Stimulated activated CD4-positive, alpha-beta T cell treated with anti-CD3 and anti-CD28 coated beads, TNF-alpha, amount 100 ng/mL, for 48 hours (primary cell): ENCODE measurements at regions not wholly inside any gene's neighbourhood (a gene's known extent, or its start where the extent isn't known, plus 50 kb on each side); places are given as distances from the start of the nearest gene placed in this dataset.

Experiments used
- DNase-seq, 3 donors: peaks; one replicate each; pipeline ENCODE4 v3.0.0-alpha.2; 2020; ENCODE audit warnings: low read depth in 3 of 3

DNA sequence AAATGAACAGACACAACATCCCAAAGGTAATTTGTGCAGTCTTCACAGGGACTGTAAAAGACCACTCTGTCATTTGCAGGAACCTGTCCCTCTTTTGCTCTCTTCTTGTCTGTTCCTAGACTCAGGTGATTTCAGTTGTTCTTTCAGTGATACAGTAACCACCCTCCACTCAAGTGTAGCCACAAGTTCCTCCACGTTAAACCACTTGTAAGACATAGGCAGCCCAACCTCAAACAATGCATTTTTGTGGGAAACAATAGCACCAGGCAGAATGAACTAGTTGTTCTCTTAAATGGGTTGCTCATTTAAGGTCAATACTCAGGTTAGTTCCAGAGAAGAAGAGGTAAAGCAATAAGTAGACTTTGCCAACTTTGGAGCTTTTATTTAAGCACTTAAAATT, 359.4 kb downstream of the MZT1 start:
- DNase-seq, result no peak

DNA sequence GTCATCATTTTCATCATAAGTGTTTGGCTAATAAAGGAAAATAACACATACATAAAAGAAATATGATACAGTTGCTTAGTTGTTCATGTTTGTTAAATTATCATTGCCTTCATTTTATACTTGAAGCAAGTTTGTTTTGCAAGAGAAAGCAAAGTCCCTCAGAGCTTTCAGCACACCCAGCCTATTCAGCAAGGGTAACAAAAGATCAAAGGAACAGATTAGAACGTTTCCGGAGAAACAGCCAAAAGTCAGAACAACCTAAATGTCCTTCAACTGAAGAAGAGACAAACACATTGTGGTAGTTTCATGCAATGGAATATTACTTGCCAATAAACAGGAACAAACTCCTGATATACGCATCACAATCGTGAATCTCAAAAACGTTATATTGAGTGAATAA, 380.7 kb downstream of the MZT1 start:
- DNase-seq, result no peak

DNA sequence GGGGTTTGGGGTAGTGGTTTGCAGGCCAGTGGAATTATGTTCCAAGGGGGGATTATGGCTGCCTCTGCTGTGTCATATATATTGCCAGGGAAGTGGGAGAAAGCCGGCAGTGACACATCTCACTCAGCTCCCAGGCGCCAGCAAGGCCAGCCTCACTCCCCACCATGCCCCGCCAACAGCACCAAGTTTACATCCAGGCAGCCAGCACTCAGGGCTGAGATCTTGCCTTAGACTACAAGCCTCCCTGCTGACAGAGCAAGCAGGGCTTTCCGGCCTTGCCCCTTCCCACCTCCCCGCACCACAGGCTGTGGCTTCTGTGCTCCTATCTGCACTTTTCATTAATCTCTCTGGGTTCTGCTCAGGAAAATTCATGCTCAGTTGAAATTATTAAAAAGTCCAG, 385.1 kb downstream of the MZT1 start:
- no peak for DNase-seq

DNA sequence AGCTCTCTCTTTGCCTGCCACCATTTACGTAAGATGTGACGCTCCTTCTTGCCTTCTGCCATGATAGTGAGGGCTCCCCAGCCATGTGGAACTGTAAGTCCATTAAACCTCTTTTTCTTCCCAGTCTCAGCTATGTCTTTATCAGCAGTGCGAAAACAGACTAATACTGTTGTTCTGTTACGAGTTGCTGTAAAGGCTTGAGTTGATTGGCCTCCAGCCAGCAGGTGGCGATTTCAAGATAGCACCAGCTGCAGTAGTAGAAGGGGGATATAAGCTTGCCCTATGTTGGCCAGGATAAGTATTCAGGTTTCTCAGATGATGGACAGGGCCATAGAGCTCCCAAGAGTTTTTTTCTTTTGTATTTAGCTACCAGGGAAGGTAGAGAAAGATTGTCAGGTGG, 385.5 kb downstream of the MZT1 start:
- no peak for DNase-seq

DNA sequence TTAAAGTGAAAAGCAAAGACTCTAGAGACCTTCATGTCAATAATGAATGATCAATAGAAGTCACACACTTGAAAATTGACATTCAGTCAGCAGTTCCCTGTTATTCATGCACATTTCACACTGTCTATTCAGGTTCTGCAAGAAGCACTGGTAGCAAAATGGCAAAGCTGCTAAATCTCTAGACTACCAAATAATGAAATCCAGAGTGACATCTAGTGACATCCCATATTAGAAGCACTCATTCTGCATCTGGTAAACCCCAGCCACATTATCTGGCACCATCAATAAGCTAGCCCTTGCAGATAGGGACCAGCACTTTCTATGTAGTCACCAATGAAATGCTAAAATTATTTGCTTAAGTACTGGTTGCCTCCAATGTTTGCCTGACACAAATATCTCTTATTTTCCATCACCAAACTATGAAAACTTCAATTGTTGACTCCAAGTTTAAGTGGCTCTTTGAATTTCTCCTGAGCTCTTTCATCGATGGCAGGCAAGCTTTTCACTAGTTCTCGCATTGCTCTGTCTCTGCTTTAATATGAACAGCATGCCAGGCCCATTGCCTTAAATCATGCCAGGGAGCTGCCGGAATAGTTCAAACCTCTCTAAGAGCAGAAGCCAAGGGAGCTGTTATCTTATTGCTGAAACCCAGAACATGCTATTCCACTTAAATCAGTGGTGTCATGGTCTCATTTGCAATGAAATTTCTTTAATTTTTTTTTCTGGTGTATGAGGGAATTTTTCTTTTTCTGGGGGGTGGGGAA, 409.9 kb downstream of the MZT1 start:
- no peak for DNase-seq

DNA sequence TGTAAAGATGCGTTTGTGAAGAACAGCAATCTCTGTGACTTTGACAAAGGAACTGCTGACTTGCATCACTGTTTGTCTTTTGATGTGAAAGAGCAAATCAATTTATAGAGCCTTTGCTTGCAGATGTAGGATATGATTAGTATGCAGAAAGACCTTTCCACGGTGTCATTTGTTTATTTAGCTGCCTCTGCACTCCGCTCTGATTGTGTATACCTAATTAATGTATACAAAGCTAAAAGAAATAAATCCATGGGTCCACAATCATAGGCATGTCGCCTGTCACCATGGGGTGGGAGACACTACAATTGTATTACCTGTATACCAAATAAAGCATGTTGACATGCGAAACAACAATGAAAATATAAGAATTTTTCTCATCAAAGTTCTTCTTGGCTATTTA, 410.7 kb downstream of the MZT1 start:
- no peak for DNase-seq

DNA sequence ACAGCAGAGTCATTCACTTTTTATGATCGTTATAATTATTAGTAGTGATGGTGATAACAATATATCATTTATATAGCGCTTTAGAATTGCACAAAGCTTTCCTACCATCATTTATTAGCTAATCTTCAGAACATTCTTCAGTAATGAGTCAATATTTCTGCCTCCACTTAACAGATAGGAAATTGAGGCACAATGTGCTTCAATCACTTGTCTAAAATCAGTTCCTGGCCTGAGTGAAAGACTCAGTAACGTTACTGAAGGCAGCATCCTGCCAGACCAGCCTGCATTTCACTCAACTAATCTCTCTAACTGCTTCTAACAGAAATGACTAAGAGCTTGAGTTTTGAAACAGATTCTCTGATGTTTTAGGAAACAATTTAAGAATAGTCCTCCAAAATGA, 412.1 kb downstream of the MZT1 start:
- DNase-seq, result no peak

DNA sequence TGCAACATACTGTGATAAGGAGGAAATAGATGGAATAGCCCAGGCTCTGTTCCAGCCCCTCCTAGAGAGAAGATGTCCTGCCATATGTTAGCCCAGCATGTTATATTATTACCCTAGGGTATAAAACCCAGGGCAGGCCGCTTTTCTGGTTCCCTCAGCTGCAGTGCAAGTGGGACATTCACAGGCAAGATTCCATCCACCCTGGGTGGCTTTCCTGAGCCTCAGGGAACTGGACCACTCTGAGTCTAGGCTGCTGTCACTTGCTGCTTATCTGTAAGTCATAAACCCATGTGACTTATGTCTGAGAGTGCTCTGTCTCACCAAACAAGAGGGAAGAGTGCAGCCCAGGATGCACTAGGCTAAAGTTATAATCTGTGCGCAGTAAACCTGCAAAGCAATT, 413.2 kb downstream of the MZT1 start:
- no peak for DNase-seq

DNA sequence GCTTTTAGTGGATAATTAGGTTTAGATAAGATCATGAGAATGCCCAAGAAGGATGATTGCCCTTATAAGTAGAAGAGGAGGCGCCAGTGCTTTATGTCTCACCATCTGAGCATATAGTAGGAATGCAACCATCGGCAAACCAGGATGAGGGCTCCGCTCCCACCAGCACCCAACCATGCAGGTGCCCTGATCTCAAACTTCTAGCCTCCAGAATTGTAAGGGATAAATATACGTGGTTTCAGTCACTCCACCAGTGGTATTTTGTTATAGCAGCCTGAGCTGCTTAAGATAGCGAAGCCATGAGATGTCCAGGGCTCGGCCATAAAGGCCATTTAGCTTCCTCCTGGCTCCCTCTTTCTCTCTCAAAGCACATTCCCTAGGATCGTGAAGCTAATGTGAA, 413.9 kb downstream of the MZT1 start:
- no peak for DNase-seq

DNA sequence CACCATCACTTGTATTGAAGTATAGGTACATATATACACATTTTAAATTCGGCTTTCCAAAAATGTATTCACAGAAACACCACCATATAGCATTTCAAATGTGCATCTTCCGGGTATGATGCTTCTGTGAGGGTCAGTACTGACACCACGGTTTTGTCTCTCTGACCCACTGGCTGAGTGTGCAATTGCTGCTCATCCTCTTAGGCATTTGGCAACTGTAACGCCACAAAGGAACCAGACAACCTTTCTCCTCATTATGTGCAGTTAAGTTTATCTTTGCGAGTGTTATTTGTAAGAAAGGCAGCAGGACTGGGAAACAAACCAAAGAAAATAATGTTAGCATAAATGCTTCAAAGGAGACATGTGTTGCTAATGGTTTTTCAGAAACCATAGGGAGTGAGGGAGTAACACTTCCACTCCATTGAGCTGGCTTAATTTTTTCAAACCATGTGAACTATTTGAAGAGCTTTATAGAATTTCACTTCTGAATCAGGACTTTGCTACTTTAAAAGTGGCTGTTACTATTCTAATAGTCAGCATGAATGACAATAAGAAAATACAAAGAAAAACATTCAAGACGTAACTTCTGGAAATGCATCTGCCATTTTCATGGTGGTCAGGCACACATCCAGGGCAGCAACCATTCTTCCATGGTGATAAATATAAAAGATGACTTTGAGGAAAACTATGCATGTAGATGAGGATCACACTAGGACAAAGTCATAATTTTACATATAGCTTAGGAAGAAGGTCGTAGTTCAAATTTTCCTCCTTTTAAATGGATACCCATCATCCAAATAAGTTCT, 423.3 kb downstream of the MZT1 start:
- DNase-seq, result no peak

DNA sequence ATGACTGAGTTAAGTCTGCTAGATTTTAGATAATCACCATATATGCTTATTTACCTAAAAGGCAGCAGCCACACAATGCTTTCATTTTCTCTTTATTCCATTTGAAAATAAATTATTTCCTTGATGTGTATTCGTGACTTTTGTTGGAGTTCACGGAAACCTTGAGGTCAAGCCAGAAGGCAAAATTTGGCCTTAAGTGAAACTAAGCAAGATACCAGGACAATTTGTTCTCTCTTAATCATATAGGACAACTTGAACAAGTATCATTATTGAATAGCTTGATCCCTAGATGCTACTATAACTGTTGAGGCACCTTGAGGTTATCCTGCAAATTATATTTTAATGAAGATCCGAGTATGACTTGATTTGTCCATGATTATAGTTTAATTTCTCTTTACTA, 429.2 kb upstream of the DACH1 start:
- no peak for DNase-seq

DNA sequence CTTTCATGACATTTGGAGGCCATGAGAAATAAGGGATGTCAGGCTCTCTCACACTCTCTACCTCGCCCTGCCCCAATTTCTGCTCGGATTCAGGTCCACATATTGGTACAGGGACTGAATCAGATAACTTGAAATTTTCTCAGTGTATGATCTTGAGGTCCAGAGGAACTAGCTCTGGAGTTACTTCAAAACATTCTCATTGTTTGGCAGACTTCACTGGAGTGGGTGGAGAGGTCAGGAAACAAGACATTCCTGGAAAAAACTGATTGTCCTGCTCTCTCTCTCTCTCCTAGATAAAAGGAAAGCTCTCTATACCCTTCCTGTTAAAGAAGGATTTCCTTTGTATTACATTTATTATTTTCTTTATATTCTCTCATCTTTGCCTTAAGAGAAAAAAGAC, 428.1 kb upstream of the DACH1 start:
- no peak for DNase-seq

DNA sequence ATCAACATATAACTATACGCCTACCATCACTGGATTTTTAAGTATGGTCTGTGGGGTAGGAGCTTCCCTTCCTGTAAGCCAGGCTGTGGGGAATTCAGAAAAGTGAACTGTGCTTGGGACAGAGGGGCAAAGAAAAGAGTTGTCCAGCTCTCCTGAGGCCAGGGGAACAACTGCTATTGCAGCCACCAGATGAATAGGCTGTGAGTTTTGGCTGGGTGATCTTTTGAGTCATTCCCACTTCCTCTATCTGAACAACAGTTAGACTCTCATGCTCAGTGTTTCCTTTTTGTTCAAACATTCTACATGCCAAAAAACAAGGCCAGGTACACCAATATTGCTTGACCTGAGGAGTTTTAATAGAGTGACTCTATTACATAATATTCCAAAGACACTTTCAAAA, 426.2 kb upstream of the DACH1 start:
- no peak for DNase-seq

DNA sequence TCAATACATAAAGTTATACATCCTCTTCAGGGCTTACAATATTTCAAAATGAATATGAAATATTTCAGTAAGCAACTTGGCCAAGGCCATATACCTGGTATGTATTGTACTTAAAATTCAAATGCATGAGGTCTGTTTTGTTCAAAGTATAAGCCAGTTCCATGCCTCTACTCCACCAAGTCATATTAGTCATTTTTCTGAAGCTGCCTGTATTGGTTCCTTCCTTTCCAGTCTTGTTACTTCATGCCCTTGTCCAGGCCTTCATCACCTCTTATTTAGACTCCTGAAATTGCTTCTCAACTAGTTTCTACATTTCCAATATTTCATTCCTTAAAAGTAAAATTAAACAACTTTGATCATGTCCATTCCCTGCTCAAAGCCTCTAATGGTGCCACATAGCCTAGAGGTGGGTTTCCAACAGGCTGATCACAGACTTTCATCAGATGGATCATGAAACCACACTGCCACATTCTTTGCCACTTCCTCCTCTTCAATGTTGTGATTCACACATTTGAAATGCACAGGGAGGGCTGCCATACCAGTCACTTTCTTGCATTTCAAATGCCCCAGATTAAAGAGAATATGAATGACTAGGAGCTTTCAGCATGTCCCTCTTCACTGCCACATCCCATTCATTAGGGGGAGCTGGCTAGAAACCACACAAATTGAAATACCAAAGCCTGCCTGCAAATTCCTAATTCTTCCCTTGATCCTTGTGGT, 424.1 kb upstream of the DACH1 start:
- no peak for DNase-seq

DNA sequence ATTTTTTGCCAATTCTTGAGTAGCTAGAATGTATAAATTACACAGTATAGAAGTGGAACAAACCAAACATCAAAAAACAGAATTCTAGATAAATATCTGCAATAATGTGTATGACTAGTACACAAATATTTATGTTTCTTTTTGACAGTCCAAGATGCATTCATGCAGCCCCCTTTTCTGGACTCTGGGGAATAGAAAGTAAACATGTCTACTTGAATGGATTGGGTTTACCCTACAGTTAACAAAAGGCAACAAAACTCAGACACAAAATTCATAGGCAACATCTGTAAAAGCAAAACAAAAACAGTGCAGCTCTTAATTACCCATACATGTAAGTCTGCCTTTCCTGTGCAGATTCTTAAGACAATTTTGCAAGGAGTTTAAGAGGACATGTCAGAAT, 419.4 kb upstream of the DACH1 start:
- DNase-seq, result no peak

DNA sequence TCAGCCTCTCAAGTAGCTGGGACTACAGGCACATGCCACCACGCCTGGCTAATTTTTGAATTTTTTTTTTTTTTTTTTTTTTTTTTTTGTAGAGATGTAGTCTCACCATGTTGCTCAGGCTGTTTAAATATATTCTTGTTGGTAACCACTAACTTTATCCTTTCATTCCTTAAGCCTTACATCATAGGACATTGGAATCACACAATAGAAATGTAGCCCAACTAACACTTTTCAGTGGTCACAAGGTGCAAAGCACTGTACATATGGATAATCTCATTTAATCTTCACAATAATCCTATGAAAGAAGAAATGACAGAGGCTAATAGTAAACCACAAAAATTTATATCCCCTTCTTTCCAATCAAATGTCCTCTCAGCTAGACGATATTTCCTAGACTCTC, 417.8 kb upstream of the DACH1 start:
- no peak for DNase-seq

DNA sequence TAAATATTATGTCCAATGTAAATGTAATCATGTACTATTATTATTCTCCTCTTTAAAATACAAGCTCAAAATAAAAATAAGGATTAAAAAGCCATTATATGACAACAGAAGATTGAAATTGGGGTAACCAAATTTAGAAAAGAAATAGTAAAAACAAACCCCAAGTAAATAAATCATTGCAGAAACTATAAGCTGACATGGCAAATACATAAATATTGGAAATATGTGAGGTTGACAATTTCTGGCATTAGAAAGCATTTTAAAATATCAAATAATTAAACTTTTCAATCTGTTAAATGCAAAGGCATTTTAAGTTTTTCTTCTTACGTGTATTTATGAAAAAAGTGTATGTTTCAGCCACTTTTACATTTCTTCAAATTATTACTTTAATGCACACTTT, 394.7 kb upstream of the DACH1 start:
- no peak for DNase-seq

DNA sequence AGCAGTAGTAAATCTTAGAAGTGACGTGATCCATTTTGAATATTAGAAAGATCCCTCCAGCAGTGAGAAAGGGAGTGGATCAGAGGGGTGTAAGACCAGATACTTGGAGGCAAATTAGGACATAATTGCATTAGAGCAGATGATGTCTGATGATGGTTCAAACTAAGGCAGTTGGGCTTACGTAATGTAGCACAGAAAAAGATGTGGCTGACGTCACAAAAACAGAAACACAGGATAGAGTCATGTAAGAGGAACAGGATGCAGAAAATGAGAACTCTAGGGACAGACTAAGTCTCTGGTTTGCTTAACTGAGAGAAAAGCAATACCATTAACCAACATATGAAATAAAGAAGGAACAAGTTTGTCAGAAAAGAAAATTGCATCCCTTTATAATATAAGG, 392.5 kb upstream of the DACH1 start:
- DNase-seq, result no peak

DNA sequence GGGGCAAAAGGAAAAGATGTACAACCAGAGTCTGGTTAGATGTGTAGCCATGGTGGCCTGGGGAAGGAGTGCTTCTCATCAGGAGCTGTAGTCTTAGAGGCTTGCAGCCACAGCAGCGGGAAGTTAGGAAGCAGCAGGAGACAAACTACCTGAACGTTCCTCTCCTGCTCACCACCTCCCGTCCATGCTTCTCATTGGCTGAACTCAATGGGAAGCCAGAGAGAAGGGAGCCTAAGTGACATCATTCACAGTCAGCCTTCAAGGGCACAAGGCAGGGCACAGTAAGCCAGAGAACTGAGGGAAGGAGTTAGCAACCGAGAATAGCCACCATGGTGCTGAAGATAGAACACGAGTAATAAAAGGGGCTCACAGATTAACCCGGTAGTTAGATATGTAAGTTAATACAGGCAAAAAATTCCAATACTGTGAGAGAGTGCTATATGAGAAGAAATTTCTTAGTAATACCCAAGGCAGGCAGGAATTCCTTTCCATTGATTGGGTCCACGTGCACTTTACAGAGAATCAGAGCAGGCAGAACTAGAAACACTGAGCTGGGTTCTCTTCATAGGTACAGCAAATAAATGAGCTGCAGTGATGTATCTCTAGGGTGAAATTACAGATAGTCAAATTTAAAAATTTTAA, 391.5 kb upstream of the DACH1 start:
- DNase-seq, result no peak

DNA sequence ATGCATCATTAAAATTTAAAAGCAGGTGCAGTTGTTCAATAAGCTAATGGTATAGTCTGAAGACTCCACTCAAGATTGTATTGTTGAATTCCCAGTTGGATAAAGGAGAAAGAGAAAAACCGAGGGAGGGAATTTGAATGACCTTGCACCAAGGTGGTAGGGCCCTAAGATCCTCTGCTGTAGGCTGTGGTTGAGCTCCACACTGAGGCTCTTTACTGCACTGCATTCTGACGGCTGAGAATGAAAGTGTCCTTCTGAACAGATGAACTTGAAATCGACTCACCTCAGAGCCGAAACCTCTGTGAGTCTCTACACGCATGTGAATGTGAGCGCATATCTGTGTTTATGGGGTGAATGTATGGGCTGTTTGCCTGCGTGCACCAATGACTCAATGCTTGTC, 388.9 kb upstream of the DACH1 start:
- DNase-seq, result no peak

DNA sequence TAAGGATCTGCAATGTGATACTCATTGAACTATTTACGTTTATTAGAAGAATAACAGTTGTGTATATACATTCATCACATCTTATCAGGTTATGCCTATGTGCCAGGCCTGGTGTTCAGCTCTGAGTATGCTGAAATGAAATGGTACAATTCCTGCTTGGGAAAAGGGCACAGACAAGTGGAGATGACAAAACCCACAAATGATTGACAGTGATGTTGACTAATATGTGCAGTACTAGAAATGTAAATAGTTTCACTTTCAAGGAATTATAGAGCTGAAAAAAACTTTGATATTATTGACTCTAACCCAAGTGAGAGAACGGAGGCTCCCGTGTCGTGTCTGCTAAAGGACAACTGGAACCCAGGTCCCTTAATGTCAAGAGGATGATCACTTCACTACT, 386.8 kb upstream of the DACH1 start:
- no peak for DNase-seq

DNA sequence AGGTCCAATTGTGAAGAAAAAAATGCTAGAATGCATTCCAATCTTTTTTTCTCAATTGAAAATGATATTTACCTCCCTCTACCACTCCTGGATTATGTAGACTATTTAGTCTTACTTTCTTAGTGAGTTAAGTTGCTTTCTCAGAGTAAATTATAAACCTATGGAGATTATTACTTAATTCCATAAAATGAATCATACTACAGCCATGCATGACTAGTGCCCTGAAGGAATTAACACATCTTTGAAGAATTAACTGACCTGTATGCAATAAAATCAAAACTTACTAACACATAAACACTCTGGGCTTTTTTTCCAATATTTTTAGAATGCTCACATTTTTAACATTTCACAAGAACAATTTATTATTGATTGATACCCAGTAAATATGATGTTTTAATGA, 379.4 kb upstream of the DACH1 start:
- no peak for DNase-seq
